Activated CD4-positive, alpha-beta memory T cell treated with anti-CD3 and anti-CD28 coated beads for 36 hours (primary cell): ENCODE measurements at regions not wholly inside any gene's neighbourhood (a gene's known extent, or its start where the extent isn't known, plus 50 kb on each side); places are given as distances from the start of the nearest gene placed in this dataset.
A peak's percentile ranks its signal among the peaks of the same experiment; 100 is the strongest.

Source experiments
- CTCF ChIA-PET: fragments of 350-600 bp; sonication (Branson Sonifier 250); formaldehyde crosslinking; loops from one replicate; lab custom pipeline; 2021; ENCODE audit warnings: antibody characterized with exemption, inconsistent platforms; lab: Charles Lee
- POLR2A ChIA-PET: fragments of 350-600 bp; sonication (Branson Sonifier 250); formaldehyde crosslinking; loops from one replicate; lab custom pipeline; 2021; ENCODE audit warnings: antibody characterized with exemption; lab: Charles Lee
- DNase-seq: peaks from one replicate; pipeline ENCODE4 v3.0.0-alpha.2; 2020
- H3K27ac Mint-ChIP-seq: one replicate; pipeline ENCODE4 v1.8.0; 2021; ENCODE audit warnings: mixed read lengths
- H3K27me3 Mint-ChIP-seq: one replicate; pipeline ENCODE4 v1.8.0; 2021; ENCODE audit warnings: mixed read lengths
- H3K36me3 Mint-ChIP-seq: one replicate; pipeline ENCODE4 v1.8.0; 2021; ENCODE audit warnings: mixed read lengths
- H3K4me1 Mint-ChIP-seq: one replicate; pipeline ENCODE4 v1.8.0; 2021; ENCODE audit warnings: low read depth, mixed read lengths
- H3K4me3 Mint-ChIP-seq: one replicate; pipeline ENCODE4 v1.8.0; 2021; ENCODE audit warnings: mild to moderate bottlenecking, mixed read lengths
- H3K9me3 Mint-ChIP-seq: one replicate; pipeline ENCODE4 v1.8.0; 2021; ENCODE audit warnings: mixed read lengths
- intact Hi-C: fragments of 100-400 bp; cut with micrococcal nuclease; formaldehyde crosslinking; loops from one replicate; pipeline ENCODE4 v1.15.1; 2023

GRCh38 chr16:76941113-76941512 is 249.9 kb upstream of the MON1B start:
- intact Hi-C loops: no loop called here
- Mint-ChIP-seq H3K9me3 (peaks cover 4% of the 10 kb centered on the region), H3K4me3 (no peak overlapping the region), H3K4me1 (no peaks in the 10 kb centered on the region), H3K27me3 (no peaks in the 10 kb centered on the region), H3K36me3 (no peaks in the 10 kb centered on the region), H3K27ac (no peak overlapping the region)
- no peak for DNase-seq
- CTCF ChIA-PET: no interaction called here
- POLR2A ChIA-PET: no interaction called here

GRCh38 chr16:76942089-76942488 is 248.9 kb upstream of the MON1B start:
- Mint-ChIP-seq H3K36me3 (no peaks in the 10 kb centered on the region), H3K27ac (no peak overlapping the region), H3K4me1 (no peaks in the 10 kb centered on the region), H3K9me3 (peaks cover 4% of the 10 kb centered on the region), H3K27me3 (no peaks in the 10 kb centered on the region), H3K4me3 (no peak overlapping the region)
- intact Hi-C loops: no loop called here
- no peak for DNase-seq
- POLR2A ChIA-PET: no interaction called here
- CTCF ChIA-PET: no interaction called here

- no peaks in the 10 kb centered on the region for H3K36me3 Mint-ChIP-seq
- ChIA-PET CTCF (no interaction called here), POLR2A (no interaction called here)
- peaks cover under 1% of the 10 kb centered on the region for H3K9me3 Mint-ChIP-seq
- no peak for DNase-seq
- H3K27ac Mint-ChIP-seq: no peak overlapping the region
- H3K27me3 Mint-ChIP-seq: no peaks in the 10 kb centered on the region
- intact Hi-C loops: no loop called here
- no peaks in the 10 kb centered on the region for H3K4me1 Mint-ChIP-seq
- H3K4me3 Mint-ChIP-seq: no peak overlapping the region
These were observed 247.1 kb upstream of the MON1B start for GRCh38 chr16:76943921-76944320.

- POLR2A ChIA-PET: no interaction called here
- Mint-ChIP-seq H3K27me3 (peaks cover 1% of the 10 kb centered on the region), H3K4me3 (no peak overlapping the region), H3K4me1 (no peaks in the 10 kb centered on the region), H3K9me3 (peaks cover 9% of the 10 kb centered on the region), H3K27ac (no peak overlapping the region), H3K36me3 (no peaks in the 10 kb centered on the region)
- CTCF ChIA-PET: no interaction called here
- intact Hi-C loops: no loop called here
- DNase-seq: peak; percentile 9
These were observed 244.1 kb upstream of the MON1B start for GRCh38 chr16:76946879-76947278.

- DNase-seq: no peak
- ChIA-PET CTCF (no interaction called here), POLR2A (no interaction called here)
- Mint-ChIP-seq H3K4me1 (no peaks in the 10 kb centered on the region), H3K36me3 (no peaks in the 10 kb centered on the region), H3K27ac (no peak overlapping the region), H3K9me3 (peaks cover 9% of the 10 kb centered on the region), H3K4me3 (no peak overlapping the region), H3K27me3 (peaks cover 1% of the 10 kb centered on the region)
- intact Hi-C loops: no loop called here
These were observed 243.2 kb upstream of the MON1B start for GRCh38 chr16:76947749-76948148.

GRCh38 chr16:76955629-76956028 is 235.4 kb upstream of the MON1B start:
- Mint-ChIP-seq H3K27me3 (no peaks in the 10 kb centered on the region), H3K36me3 (no peaks in the 10 kb centered on the region), H3K4me1 (no peaks in the 10 kb centered on the region), H3K27ac (no peak overlapping the region), H3K4me3 (no peak overlapping the region), H3K9me3 (peaks cover 3% of the 10 kb centered on the region)
- CTCF ChIA-PET: no interaction called here
- intact Hi-C loops: no loop called here
- no peak for DNase-seq
- POLR2A ChIA-PET: no interaction called here

- DNase-seq: no peak
- Mint-ChIP-seq H3K4me3 (no peak overlapping the region), H3K27ac (no peak overlapping the region), H3K9me3 (no peaks in the 10 kb centered on the region), H3K36me3 (no peaks in the 10 kb centered on the region), H3K4me1 (no peaks in the 10 kb centered on the region), H3K27me3 (no peaks in the 10 kb centered on the region)
- CTCF ChIA-PET: no interaction called here
- POLR2A ChIA-PET: no interaction called here
- intact Hi-C loops: no loop called here
These were observed 234.6 kb upstream of the MON1B start for GRCh38 chr16:76956394-76956793.

- intact Hi-C loops: no loop called here
- DNase-seq: no peak
- Mint-ChIP-seq H3K9me3 (no peaks in the 10 kb centered on the region), H3K36me3 (no peaks in the 10 kb centered on the region), H3K27ac (no peak overlapping the region), H3K4me3 (no peak overlapping the region), H3K4me1 (no peaks in the 10 kb centered on the region), H3K27me3 (no peaks in the 10 kb centered on the region)
- ChIA-PET POLR2A (no interaction called here), CTCF (no interaction called here)
These were observed 234.1 kb upstream of the MON1B start for GRCh38 chr16:76956841-76957240.

- no peaks in the 10 kb centered on the region for H3K27me3 Mint-ChIP-seq
These were observed 231.8 kb upstream of the MON1B start for GRCh38 chr16:76959166-76959565.

GRCh38 chr16:76963614-76964315 is 227.2 kb upstream of the MON1B start:
- Mint-ChIP-seq H3K4me1 (no peaks in the 10 kb centered on the region), H3K4me3 (no peak overlapping the region), H3K27me3 (no peaks in the 10 kb centered on the region), H3K27ac (no peak overlapping the region), H3K9me3 (no peaks in the 10 kb centered on the region), H3K36me3 (no peaks in the 10 kb centered on the region)
- ChIA-PET POLR2A (no interaction called here), CTCF (interaction anchor here (0.6 kb wide), 1 partner anchor 60 kb away, joined by 4 read pairs; no protein-coding TSS in a partner anchor)
- intact Hi-C loops: no loop called here
- DNase-seq: no peak

More at GRCh38 chr16:76959166-76959565, 231.8 kb upstream of the MON1B start:
- H3K4me3 Mint-ChIP-seq: no peak overlapping the region
- H3K4me1 Mint-ChIP-seq: no peaks in the 10 kb centered on the region
- no peak for DNase-seq
- POLR2A ChIA-PET: no interaction called here
- no peaks in the 10 kb centered on the region for H3K36me3 Mint-ChIP-seq
- intact Hi-C loops: no loop called here
- no peaks in the 10 kb centered on the region for H3K9me3 Mint-ChIP-seq
- H3K27ac Mint-ChIP-seq: no peak overlapping the region
- CTCF ChIA-PET: no interaction called here

- H3K9me3 Mint-ChIP-seq: no peaks in the 10 kb centered on the region
- CTCF ChIA-PET: no interaction called here
These were observed 226.4 kb upstream of the MON1B start for GRCh38 chr16:76964464-76965154.

GRCh38 chr16:76970087-76970744 is 220.8 kb upstream of the MON1B start:
- no peaks in the 10 kb centered on the region for H3K27me3 Mint-ChIP-seq
- H3K27ac Mint-ChIP-seq: no peak overlapping the region
- no peaks in the 10 kb centered on the region for H3K36me3 Mint-ChIP-seq
- no peak for DNase-seq
- no peaks in the 10 kb centered on the region for H3K4me1 Mint-ChIP-seq
- no peak overlapping the region for H3K4me3 Mint-ChIP-seq
- ChIA-PET CTCF (no interaction called here), POLR2A (no interaction called here)
- no peaks in the 10 kb centered on the region for H3K9me3 Mint-ChIP-seq
- intact Hi-C loops: no loop called here

More at GRCh38 chr16:76964464-76965154, 226.4 kb upstream of the MON1B start:
- Mint-ChIP-seq H3K27me3 (no peaks in the 10 kb centered on the region), H3K4me3 (no peak overlapping the region), H3K36me3 (no peaks in the 10 kb centered on the region), H3K4me1 (no peaks in the 10 kb centered on the region), H3K27ac (no peak overlapping the region)
- DNase-seq: no peak
- intact Hi-C loops: no loop called here
- POLR2A ChIA-PET: no interaction called here
